ENCODE measurements at regions not wholly inside any gene's neighbourhood (a gene's known extent, or its start where the extent isn't known, plus 50 kb on each side); places are given as distances from the start of the nearest gene placed in this dataset.

- H3K4me3 Mint-ChIP-seq, result no peak overlapping the region
- ChIA-PET POLR2A (no interaction called here), CTCF (interaction anchor here (0.8 kb wide), 1 partner anchor 67 kb away, joined by 3 read pairs; no protein-coding TSS in a partner anchor)
- DNase-seq, result no peak
- intact Hi-C loops (cut with DNase I, micrococcal nuclease), result no loop called here
- no peak for ATAC-seq
- no peaks in the 10 kb centered on the region for H3K9me3 Mint-ChIP-seq (ENCODE audit: low read depth)
- no peak overlapping the region for H3K27ac Mint-ChIP-seq
- H3K4me1 Mint-ChIP-seq, result no peaks in the 10 kb centered on the region
- H3K27me3 Mint-ChIP-seq, result no peaks in the 10 kb centered on the region
- H3K36me3 Mint-ChIP-seq (ENCODE audit: low read depth), result no peaks in the 10 kb centered on the region
Measured at GRCh38 chr10:11392776-11393175, 218.7 kb downstream of the USP6NL start.

DNA sequence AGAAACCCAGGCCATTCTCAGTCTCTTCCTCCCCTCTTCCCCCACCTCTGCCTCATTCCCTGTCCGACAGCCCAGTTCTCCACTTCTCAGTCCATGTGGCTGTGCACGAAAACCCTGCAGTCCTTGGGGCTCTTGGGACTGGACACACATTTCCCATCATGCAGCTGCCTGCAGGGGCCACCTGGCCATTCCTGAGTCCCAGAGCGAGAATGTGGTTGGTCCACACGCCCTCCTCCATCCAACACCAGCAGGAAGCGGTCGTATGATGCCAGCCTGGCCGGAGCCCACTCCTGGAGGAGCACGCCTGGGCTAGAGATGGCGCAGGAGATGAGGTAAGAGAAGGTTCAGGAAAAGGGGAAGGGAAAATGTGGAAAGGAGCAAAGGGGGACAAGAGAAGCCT, 222.5 kb downstream of the USP6NL start:
- Mint-ChIP-seq H3K4me3 (no peak overlapping the region), H3K27ac (no peak overlapping the region), H3K36me3 (ENCODE audit: low read depth) (no peaks in the 10 kb centered on the region), H3K27me3 (no peaks in the 10 kb centered on the region), H3K4me1 (no peaks in the 10 kb centered on the region), H3K9me3 (ENCODE audit: low read depth) (no peaks in the 10 kb centered on the region)
- ATAC-seq, result no peak
- CTCF ChIA-PET, result interaction anchor here (0.8 kb wide), 1 partner anchor 12 kb away, joined by 3 read pairs; no protein-coding TSS in a partner anchor
- DNase-seq, result no peak
- intact Hi-C loops (cut with DNase I, micrococcal nuclease), result no loop called here
- POLR2A ChIA-PET, result no interaction called here

DNA sequence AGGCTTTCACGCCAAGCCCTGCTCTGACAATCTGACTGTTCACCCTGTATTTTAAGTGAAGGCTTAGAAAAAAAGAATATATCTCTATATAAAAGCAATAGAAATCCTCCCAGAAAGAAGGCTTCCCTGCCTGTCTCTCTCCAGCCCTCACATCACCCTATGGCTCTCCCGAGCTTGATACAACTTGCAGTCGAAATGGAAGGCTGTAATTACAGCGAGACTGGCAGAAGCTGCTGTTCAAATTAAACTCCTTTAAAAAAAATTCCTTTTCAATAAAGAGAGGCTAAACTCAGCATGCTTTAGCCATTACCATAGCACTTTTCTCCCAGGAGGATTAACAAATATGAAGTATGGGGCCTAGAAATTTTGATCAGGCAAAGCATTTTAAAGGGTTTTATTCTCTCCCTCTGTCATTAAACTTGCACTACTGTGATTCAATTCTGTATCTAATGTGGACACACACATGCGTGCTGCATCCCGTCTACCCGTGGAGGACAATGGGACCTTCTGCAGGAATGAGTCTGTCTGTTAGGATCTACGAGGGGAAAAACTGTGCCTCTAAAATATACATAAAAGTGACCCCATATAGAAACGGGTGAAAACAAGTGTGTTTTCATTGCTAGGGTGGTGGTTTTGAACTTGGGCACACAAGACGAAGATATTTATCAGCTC, 223.8 kb downstream of the USP6NL start:
- H3K36me3 Mint-ChIP-seq (ENCODE audit: low read depth), result no peaks in the 10 kb centered on the region
- H3K27me3 Mint-ChIP-seq, result no peaks in the 10 kb centered on the region
- CTCF ChIA-PET, result no interaction called here
- no peak overlapping the region for H3K4me3 Mint-ChIP-seq
- H3K4me1 Mint-ChIP-seq, result no peaks in the 10 kb centered on the region
- POLR2A ChIA-PET, result no interaction called here
- ATAC-seq (no peak), DNase-seq (no peak)
- H3K9me3 Mint-ChIP-seq (ENCODE audit: low read depth), result no peaks in the 10 kb centered on the region
- H3K27ac Mint-ChIP-seq, result no peak overlapping the region
- intact Hi-C loops (cut with DNase I, micrococcal nuclease), result no loop called here

GRCh38 chr10:11387044-11387443, 224.4 kb downstream of the USP6NL start:
- no peak overlapping the region for H3K4me3 Mint-ChIP-seq
- ATAC-seq (no peak), DNase-seq (no peak)
- POLR2A ChIA-PET, result no interaction called here
- CTCF ChIA-PET, result no interaction called here
- H3K27me3 Mint-ChIP-seq, result no peaks in the 10 kb centered on the region
- intact Hi-C loops (cut with DNase I, micrococcal nuclease), result no loop called here
- H3K4me1 Mint-ChIP-seq, result no peaks in the 10 kb centered on the region
- no peaks in the 10 kb centered on the region for H3K9me3 Mint-ChIP-seq (ENCODE audit: low read depth)
- no peak overlapping the region for H3K27ac Mint-ChIP-seq
- no peaks in the 10 kb centered on the region for H3K36me3 Mint-ChIP-seq (ENCODE audit: low read depth)

Measured in activated CD4-positive, alpha-beta T cell treated with anti-CD3 and anti-CD28 coated beads for 36 hours (primary cell).